Fibroblast of the conjunctiva (primary cell): ENCODE measurements at regions not wholly inside any gene's neighbourhood (a gene's known extent, or its start where the extent isn't known, plus 50 kb on each side); places are given as distances from the start of the nearest gene placed in this dataset.
"Not testable (repeated sequence)": the region's sequence is repeated elsewhere in the genome, so short reads cannot be mapped to it uniquely, and the experiment has no call there.

Source experiments
- DNase-seq: peaks from one replicate; pipeline ENCODE4 v3.0.0-alpha.2; 2010; ENCODE audit warnings: low read depth

GRCh38 chr10:80946957-80947726 lies 409.4 kb downstream of the SH2D4B start:
- no peak for DNase-seq

GRCh38 chr10:80949785-80950184 lies 412.1 kb downstream of the SH2D4B start:
- no peak for DNase-seq

- no peak for DNase-seq
Observed at GRCh38 chr10:80952436-80952835, 414.7 kb downstream of the SH2D4B start.

- DNase-seq, result no peak
Observed at GRCh38 chr10:80957161-80957560, 419.5 kb downstream of the SH2D4B start.

- DNase-seq, result no peak
Observed at GRCh38 chr10:80964179-80964578, 426.5 kb downstream of the SH2D4B start.

- no peak for DNase-seq
Observed at GRCh38 chr10:80964955-80965614, 427.4 kb downstream of the SH2D4B start.

GRCh38 chr10:80966326-80966986 lies 428.8 kb downstream of the SH2D4B start:
- DNase-seq, result no peak

GRCh38 chr10:80967357-80967756 lies 429.7 kb downstream of the SH2D4B start:
- DNase-seq, result not testable (repeated sequence)

GRCh38 chr10:80968903-80969302 lies 431.2 kb downstream of the SH2D4B start:
- DNase-seq, result no peak

- no peak for DNase-seq
Observed at GRCh38 chr10:80971461-80971860, 433.8 kb downstream of the SH2D4B start.

- no peak for DNase-seq
Observed at GRCh38 chr10:80976658-80977057, 439.0 kb downstream of the SH2D4B start.

- no peak for DNase-seq
Observed at GRCh38 chr10:80985102-80985501, 447.4 kb downstream of the SH2D4B start.

- DNase-seq, result no peak
Observed at GRCh38 chr10:80986596-80986995, 448.9 kb downstream of the SH2D4B start.

- no peak for DNase-seq
Observed at GRCh38 chr10:80988755-80989154, 451.1 kb downstream of the SH2D4B start.

- DNase-seq, result no peak
Observed at GRCh38 chr10:80996615-80997193, 459.0 kb downstream of the SH2D4B start.

GRCh38 chr10:81000781-81001180 lies 463.1 kb downstream of the SH2D4B start:
- no peak for DNase-seq

GRCh38 chr10:81002382-81002781 lies 464.7 kb downstream of the SH2D4B start:
- DNase-seq, result no peak

- no peak for DNase-seq
Observed at GRCh38 chr10:81007872-81008271, 470.2 kb downstream of the SH2D4B start.

GRCh38 chr10:81008726-81009125 lies 471.0 kb downstream of the SH2D4B start:
- no peak for DNase-seq

GRCh38 chr10:81009296-81009695 lies 471.6 kb downstream of the SH2D4B start:
- no peak for DNase-seq

GRCh38 chr10:81013771-81014170 lies 476.1 kb downstream of the SH2D4B start:
- no peak for DNase-seq

GRCh38 chr10:81019029-81019890 lies 481.6 kb downstream of the SH2D4B start:
- peak; percentile 37 for DNase-seq
